Activated naive CD8-positive, alpha-beta T cell treated with anti-CD3 and anti-CD28 coated beads, Interleukin-2, amount 50 U/mL, for 16 hours (primary cell): ENCODE measurements at regions not wholly inside any gene's neighbourhood (a gene's known extent, or its start where the extent isn't known, plus 50 kb on each side); places are given as distances from the start of the nearest gene placed in this dataset.

Experiments used
- DNase-seq: peaks from one replicate; pipeline ENCODE4 v3.0.0-alpha.2; 2020; ENCODE audit warnings: low read depth, low spot score

DNA sequence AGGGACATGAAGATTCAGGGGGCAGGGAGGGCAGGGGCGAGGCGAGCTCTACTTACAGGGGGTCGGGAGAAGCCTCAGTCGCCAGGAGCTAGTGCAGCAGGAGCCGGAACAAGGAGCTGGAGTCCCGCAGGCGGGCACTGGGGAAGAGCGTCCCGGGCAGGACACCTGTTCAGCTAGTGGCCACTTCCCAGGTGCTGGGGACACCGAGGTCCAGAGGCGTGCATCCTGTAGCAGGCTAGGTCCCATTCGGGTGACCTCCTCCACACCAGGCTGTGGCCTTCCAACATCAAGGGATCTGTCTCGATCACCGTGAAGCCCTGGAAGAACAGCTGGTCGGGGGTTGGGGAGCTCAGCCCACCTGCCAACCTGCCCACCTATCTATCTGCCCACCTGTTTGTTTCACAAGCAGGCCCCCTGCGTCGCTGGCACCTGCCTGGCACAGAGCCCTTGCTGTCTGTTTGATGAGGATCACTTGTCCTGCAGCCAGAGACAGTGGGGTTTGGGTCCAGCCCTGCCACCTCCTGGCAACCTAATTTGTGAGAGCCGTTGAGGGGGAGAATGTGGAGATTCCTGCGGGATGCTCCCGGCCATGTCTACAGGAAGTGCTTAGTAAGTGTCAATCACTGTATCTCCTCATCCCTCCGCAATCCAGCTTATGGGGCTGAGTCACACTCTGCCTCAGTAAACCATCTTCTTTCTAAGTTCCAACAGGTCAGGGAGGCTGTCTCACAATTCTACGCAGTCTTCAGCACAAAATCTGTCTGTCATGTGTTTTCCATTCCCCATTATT lies 940.9 kb downstream of the BRD1 start:
- DNase-seq = no peak

DNA sequence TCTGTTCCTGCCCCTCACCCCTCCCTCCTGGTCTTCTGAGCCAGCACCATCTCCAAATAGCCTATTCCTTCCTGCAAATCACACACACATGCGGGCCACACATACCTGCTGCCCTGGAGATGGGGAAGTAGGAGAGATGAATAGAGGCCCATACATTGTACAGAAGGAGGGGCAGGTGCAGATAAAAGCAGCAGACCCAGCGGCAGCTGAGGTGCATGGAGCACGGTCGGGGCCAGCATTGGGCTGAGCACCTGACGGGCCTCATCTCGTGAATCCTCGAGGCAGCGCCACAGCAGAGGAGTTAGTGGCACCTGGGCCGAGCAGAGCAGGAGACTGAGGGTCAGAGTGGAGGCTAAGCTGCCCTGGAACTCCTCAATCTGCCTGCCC lies 941.8 kb downstream of the BRD1 start:
- no peak for DNase-seq

DNA sequence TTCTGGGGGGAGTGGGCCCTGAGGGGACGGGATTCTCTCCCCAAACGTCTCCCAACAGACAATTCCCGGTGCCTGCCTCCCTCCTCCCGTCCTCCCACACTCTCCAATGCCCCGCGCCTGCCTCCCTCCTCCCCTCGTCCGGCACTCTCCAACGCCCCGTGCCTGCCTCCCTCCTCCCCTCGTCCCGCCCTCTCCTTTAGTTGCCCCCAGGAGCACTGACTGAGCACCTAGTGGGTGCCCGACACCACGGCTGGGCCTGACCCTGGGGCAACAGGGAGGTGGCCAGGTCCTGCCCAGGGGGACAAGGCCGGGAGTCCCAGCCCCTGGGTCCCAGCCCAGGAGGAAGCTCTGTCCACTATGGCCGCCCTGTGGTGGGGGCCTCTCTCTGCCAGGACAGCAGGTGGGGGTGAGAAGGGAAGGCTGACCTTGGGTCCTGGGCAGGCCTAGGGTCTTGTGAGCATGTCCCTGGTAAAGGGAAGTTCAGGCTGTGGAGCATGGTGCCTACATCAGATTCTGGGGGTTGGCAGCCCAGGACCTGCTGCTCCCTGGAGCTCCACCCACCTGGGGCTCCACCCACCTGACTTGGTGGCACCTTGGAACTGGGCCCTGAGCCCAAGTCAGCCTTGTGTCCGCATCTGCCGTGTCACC lies 942.3 kb downstream of the BRD1 start:
- no peak for DNase-seq

DNA sequence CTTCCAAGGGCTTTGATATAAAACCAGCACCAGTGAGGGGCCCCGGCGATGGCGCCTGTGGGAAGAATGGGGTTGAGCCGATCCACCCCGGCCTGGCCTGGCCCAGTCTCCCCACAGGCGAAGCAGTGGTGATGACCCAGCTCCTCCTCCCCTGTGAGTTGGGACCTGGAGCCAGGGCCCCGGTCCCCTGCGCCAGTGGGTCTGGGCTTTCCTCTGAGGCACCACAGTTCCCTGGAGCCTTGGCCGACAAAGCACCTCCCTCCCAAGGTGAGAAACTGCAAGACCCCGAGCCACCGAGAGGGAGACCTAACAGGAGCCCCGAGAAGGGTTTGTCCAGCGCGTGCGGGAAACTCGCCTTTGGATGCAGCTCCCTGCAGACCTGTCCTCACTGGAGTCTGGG lies 942.9 kb downstream of the BRD1 start:
- no peak for DNase-seq

DNA sequence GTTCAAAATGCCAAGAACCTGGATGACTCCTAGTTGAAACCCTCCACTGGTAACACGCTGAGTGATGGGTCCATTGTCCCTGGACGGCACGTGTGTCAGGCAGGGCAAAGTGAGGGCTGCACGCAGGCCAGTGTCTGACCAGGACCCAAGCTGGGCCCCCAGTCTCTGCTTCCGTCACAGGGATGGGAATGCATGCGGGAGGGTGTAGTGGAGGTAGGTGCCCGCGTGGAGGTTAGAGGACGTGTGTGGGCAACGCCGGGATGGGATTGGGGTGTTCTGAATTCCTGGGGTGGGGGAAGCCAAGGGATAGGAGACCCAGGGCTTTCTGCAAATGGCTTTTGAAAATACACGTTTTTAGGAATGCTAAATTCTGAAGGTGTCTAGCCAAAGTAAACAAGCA lies 943.3 kb downstream of the BRD1 start:
- DNase-seq = no peak

DNA sequence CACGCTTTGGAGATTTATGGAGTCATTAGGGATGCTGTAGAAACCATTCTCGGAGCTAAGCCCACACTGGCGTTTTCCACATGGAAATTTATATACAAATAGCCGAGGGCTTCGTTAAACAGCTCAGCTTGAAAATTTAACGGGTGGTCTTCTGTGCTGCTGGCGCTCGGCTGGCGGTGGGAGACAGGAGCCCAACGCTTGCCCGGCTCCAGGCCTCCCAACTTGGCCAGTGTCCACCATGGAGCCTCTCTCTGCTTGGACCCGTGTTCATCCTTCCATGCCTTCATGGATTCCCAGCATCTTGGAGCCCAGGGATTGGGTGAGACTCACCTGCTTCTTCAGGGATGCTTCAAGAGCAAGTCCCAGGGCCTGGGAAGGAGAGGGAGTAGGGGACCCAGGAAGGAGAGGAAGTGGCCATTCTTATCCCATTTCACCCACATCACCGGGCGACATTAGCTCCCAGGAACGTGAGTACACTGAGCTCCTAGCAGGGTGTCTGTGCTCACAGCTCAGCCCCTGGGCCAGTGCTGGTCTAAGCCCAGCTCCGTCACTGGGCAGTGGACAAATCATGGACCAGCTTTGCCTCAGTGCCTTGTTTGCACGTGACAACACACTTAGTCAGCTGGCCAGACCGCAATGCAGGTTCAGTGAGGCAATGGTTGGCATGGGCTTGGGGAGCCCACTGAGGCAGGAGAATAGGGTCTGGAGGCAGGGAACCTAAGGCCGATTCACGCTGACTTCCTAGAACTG lies 944.3 kb downstream of the BRD1 start:
- DNase-seq = no peak

DNA sequence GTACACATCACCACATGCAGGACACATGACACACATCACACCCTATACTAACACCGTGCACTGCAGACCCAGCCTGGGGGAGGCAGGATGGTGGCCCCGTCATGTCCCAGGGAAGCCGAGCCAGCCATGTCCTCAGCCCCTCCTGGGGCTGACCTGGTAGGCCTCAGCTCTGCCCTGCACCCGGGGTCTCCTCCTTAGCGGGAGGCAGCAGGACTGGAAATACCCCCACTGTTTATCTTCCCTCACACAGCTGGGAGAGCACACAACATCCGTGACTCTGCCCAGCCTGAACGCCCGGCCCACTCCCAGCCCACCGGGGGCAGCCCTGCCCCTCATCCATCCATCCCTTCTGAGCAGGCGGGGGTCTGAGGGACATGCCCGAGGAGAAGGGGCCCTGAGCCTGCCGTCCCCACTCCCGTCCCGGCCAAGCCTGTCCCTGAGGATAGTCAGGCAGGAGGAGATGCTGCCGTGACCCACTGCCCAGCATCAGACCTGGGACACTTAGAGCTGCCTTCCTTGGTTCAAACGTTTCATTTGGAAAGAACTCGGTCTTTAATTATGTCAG lies 945.0 kb downstream of the BRD1 start:
- no peak for DNase-seq

DNA sequence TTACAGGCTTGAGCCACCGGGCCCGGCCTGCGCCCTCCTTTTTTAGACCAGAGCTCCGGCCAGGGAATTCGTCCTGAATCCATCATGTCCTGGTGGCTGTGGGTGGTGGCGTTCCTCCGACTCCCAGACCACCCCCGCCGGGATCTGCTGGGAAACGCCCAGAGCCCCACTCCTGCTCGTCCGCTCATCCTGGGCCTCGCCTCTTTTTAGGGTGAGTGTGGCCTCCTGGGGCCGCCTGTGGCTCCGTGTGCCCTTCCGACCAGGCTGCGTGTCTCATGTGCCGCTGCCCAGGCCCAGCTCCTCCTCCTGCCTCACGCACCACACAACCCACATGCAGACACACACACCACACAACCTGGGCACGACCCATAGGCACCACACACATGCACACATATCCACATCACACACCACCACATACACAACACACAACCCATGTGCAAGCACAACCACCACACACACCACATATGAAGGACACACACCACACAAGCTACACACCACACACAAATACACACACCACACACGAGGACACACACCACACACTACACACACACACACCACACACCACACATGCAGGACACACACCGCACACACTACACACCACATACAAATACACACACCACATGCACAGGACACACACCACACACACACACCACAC lies 946.2 kb downstream of the BRD1 start:
- DNase-seq = no peak

DNA sequence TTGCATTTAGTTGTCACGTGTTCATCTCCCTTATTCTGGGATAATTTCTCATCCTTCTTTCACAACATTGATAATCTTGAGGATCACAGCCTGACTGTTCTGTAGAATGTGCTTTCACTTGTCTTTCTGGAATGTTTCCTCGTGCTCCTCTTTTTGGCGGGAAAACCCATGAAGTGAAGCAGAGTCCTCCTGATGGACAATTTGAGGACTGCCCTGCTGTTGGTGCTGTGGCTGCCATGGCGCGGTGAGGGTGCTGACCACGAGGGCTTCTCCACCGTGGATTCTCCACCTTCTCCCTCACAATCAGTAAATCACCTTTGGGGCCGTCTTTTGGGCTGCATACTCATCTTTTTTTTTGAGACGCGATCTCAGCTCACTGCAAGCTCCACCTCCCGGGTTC lies 946.9 kb downstream of the BRD1 start:
- no peak for DNase-seq

DNA sequence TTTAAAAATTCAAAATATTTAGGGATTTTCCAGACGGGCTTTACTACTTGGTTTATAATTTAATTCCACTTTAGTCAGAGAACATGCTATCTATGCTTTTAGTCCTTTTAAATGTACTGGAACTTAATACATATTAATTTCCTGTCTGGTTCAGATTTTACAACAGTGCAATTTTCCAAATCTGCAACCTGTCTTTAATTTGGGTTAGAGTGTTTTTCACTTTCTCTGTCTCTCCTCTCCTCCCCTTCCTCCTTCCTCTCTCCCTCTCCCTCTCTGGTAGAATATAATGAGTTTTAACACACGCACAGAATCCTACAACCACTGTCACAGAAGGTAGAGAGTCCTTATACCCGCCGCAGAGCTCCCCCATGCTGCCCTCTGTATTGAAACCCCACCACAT lies 950.7 kb downstream of the BRD1 start:
- DNase-seq = no peak

DNA sequence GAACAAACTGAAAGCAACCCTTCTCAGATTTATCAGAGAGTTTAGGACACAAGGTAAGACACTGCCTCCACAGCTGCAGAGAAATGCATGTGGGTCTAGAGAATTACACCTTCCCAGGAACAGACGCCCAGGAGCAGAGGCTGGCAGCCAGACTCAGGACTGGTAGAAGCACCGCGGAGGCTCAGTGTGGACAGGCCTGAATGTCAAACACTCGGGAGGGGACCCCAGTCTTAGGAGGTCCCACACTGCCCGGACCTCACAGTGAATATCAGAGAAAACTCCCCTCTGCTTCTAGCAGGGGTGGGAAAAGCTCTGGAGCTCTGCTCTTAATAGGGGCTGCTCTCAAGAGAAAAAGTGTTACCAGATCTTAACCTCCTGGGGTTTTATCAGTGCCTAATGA lies 952.7 kb downstream of the BRD1 start:
- DNase-seq = no peak

DNA sequence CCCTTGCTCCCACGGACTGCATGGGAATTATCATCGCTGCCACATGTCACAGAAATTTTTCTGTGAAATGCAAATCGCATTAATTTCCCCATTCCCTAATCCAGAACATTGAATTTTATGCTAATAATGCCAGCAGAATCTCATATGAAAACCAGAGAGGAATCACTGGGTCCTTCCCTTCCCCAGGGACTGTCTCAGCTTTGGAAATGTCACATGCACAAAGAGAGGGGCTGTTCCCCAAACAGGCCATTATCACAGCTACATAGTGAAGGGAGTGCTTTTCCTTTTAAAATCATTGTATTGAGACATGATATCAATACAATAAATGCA lies 954.5 kb downstream of the BRD1 start:
- no peak for DNase-seq

DNA sequence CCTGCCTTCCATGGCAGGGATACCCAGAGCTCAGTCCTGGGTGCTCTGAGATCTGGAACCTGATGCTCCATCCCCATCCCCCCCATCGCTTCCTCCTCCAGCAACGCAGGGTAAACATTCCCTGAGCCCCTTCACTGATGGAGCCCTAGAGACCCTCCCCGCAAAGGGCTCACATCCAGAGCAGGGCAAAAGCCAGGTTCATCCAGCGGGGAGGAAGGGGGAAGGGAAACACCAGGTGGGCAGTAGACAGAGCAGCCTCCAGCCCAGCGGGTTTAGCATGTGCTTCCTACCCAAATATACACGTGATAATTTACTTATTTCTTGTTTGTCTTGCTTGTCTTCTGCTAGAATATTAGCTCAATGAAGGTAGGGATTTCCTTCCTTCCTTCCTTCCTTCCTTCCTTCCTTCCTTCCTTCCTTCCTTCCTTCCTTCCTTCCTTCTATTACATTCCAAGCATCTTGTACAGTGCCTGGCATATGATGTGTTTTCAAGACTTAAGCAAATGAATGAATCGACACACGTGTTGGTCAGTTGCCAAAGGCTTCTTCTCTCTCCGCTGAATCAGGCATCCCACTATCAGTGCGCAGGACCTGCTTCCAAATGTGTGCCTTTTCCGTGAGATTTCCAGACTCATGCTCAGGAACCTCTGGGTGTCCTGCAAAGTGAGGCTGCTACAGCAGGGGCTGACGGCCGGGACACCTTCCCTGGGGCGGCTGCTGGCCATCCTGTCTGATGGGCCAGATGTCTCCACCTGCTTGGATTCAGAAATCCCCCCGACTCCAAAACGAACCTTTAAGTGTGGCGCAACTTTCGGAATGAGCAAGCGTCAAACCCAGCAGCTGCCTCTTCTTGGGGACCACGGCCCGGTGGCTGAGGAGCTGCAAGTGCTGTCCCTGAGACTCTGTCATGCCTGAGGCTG lies 955.1 kb downstream of the BRD1 start:
- no peak for DNase-seq

DNA sequence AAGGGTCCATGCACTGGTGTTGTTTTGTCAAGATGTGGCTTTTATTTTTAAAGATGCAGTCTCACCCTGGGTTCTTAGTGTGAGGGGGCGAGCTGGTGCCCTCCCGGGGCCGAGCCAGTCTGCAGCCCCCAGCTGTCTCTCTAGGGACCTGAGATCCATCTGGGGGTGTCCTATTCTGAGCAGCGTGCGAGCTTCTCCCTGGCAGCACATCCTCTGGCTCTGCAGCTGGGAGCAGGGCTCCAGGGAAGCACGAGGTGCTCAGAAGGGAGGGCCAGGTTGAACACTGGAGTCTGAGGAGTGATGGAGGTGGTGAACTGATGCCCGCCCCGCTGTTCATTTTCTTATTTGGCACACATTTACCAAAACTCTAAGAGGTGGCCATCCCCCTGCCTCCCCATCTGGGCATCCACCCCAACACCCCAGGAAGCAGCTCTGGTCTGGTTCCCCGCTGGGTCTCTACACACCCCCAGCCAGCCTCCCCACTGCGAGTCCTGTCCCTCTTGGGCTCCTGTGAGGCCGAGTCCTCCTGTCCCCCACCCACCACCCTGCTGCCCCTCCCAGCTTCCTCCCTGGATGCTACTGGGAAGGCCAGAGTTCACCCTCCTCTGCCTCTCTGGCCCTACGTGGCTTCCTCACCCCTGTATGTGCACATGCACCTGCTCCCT lies 956.4 kb downstream of the BRD1 start:
- DNase-seq = no peak

DNA sequence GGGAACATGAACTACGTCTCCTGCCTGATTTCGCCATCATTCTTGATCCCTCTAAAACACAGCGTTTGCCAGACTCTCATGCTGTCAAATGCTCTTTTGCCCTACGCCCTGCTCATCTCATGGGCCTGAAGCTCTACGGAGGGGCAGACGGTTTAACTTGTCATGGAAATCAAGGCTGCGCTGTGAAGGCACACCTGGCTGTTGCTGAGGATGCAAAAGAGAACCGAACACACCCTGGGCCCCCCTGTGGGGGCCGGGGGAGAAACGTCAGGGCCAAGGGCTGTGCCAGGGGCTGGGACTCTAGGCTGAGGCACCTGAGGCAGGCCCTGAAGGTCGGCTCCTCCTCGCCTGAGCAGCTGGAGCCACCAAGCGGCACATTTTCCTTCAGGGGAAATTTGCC lies 957.2 kb downstream of the BRD1 start:
- no peak for DNase-seq

DNA sequence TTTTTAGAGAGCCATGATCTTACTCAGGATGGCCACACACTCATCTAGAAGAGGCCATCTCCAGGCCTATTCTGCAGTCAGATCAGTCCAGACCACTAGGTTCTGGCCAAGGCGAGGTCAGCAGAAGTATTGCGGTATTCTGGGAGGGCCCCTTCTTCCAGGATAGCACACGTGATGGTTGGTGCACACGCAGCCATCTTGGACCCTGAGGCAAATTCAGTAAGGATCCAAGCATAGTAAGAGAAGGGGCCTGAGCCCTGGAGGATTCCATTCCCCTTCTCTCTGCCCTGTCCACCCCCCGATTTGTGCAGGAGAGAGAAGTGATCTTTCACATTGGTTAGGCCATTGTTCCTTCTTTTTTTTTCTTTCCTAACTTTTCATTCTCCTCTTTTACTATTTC lies 957.9 kb downstream of the BRD1 start:
- DNase-seq = no peak

DNA sequence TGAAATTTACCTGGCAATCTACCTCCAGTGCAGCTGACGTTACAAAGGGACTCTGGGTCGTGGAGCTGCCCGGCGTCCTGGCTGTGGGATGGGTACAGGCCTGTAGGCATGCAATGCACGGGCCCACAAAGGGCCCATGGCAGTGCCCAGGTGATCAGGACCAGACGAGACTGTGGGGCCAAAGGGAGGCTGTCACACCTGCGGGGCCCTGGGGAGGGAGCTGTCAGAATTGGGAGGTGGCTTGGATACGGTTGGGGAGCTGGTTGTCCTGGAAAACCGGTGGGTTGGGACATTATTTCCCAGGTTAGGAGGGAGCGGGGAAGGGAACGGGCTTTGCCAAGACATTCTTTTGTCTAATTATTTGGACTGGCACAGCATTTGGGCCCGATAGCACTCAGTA lies 958.5 kb downstream of the BRD1 start:
- no peak for DNase-seq

DNA sequence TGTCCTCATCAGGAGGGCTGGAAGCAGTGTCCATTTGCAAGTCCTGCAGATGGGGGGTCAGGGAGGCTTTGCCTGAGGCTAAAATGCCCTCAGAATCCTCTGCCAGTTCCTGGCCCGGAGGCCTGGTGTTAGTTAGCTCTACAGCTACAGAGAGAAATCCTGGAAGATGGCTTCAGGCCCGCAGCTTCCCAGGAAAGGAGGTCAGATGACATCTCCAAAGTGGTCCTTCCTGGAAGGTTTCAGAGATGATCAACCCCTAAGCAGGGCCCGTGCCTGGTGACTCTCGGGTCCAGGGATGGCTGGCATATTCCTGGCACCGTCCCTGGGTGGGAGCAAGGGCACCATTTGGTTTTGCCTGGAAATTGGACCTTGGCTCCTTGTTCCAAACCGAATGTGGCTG lies 959.1 kb downstream of the BRD1 start:
- DNase-seq = no peak

DNA sequence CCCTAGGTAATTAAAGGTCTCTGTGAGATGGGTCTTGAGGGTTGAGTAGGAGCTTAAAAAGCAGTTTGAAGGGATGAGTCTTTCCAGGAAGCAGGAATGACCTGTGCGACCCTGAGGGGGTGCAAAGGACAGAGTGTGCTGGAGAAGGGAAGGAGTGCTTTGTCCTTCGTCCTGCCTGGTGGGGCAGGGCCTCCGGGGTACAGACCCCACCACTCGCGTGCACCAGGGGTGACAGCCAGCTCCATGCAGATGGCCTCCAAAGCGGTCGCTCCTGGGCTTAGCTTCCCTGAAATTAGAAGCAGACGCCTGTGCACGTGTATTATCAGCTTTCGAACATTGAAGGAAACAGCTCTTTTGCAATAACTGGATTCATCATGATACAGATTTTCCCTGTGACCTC lies 959.8 kb downstream of the BRD1 start:
- no peak for DNase-seq

DNA sequence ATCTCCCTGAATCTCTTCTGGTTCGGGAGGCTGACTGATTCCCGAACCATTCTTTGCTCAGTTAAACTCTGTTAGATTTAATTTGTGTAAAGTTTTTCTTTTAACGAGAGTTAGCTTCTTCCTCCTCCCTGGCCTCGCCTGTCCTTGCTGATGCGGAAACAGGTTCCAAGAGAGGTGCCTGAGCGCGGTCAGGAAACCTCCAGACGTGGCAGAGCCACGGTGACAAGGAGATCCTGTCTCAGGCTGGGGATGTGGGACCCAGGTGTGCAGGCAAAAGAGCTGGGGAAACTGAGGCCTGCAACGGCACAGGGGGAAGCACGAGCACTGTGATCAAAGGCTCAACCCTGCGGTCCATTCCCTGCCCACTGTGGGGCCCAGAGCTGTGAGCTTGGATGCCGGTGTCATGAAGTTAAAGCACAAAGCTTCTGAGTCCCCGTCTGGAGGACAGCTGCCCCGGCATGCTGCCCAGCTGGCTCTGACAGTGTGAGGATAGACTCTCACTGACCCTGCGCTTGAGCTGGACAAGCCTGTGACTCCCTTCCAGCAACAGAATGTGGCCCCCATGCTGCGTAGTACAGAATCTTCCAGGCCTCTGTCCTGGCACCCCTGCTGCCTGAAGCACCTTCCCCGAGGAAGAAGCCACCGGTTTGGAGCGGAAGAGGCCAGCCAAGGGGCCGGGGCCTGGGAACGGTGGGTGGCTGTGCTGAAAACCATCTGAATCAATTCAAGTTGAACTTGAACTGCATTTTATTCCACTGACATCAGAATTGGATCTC lies 960.6 kb downstream of the BRD1 start:
- DNase-seq = no peak
